GM12891 (cell line): ENCODE measurements at regions not wholly inside any gene's neighbourhood (a gene's known extent, or its start where the extent isn't known, plus 50 kb on each side); places are given as distances from the start of the nearest gene placed in this dataset.

Experiments used
- DNase-seq: peaks from one replicate; pipeline ENCODE4 v3.0.0; 2011; ENCODE audit warnings: low spot score; ENCODE audit not compliant: insufficient read length
- FAIRE-seq: peaks from 2 replicates; lab custom pipeline; 2011; peaks lifted over from hg19 to GRCh38; lab: Jason Lieb, UNC
- PAX5 ChIP-seq: IDR thresholded peaks from 2 replicates; pipeline ENCODE4 v1.6.1; 2011; ENCODE audit warnings: low read length, moderate library complexity, mild to moderate bottlenecking; ENCODE audit not compliant: insufficient read depth, severe bottlenecking
- POLR2A ChIP-seq: IDR thresholded peaks from 2 replicates; pipeline ENCODE4 v1.6.1; 2011; ENCODE audit warnings: low read depth, low read length, control low read depth
- POLR2AphosphoS5 ChIP-seq: IDR thresholded peaks from 2 replicates; pipeline ENCODE4 v1.6.1; 2011; ENCODE audit warnings: low read depth, low read length, control low read depth
- POU2F2 ChIP-seq: IDR thresholded peaks from 2 replicates; pipeline ENCODE4 v1.6.1; 2011; ENCODE audit warnings: low read depth, mild to moderate bottlenecking, control low read depth, low read length, moderate library complexity
- SPI1 ChIP-seq: IDR thresholded peaks from 2 replicates; pipeline ENCODE4 v1.6.1; 2011; ENCODE audit warnings: low read depth, low read length, control low read depth
- TAF1 ChIP-seq: IDR thresholded peaks from 2 replicates; pipeline ENCODE4 v1.6.1; 2011; ENCODE audit warnings: low read depth, low read length, control low read depth

DNA sequence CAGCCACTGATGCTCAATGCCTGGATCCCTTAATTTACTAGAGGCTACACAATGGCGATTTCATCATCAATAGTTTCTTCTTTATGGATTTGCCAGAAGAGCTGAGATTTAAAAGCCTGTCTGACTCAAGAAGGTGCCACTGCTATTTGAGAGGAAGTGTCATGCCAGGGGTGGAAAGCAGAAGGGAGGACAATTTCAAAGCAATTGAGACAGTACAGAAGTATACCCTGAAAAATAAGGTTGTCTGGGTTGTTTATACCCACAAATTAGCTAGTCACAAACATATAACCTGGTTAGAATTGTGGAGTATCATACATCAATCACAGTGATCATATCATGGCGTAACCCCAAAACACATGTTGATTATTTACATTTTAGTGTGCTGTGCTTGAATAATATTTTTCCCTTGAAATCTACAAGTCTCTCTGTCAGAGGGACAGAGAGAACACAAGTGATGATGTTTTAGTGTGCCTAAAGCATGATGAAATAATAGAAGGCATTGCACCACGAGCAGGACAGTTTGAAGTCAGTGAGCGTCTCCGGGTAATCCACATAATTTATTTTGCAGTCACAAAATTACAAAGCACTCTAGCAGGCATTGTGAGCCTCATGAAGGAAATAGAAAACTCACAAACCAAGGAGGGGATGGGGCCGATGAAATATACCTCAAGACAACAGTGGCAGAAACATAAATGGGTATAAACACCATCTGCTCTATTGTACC is 312.2 kb upstream of the SPRED2 start:
- TF ChIP-seq POLR2A (no peak), PAX5 (no peak), SPI1 (no peak)
- no peak for DNase-seq
- no peak for FAIRE-seq

DNA sequence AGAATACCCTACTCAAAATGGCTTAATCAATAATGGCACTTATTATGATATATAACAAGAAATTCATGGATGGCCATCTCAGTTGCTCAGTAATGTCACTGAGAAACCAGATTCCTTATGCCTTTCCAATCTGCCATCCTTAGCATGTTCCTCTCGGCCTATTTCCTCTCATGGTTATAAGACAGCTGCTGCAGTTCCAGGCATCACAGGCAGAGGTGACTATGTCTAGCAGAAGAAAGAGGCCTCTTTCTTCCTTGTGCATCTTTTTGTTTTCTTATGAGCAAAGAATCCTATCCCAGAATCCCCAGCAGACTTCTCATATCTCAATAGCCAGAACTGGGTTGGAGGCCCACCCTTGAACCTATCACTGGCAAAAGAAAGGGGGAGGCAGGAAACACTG is 310.6 kb upstream of the SPRED2 start:
- FAIRE-seq (no peak), DNase-seq (no peak)
- no peak for TF ChIP-seq POLR2A
- TF ChIP-seq PAX5 = no peak
- no peak for TF ChIP-seq TAF1
- no peak for TF ChIP-seq POU2F2
- no peak for TF ChIP-seq SPI1
- no peak for TF ChIP-seq POLR2AphosphoS5

DNA sequence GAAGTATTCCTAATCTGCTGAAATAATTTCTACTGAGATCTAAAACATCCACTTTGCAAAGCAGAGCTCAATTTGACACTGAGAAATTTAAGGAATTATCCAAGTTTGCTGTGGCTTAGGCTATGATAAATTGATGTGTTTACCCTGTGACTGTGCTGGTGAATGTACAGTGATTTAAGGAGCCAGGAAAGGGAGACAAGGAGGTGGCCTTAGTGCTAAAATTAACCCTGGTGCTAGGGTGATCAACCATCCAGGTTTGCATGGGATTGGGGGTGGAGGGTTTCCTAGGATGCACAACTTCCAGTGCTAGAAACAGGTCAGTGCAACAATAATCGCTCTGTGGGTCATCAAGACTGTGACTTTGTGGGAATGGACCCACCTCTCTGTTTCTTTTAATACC is 307.5 kb upstream of the SPRED2 start:
- no peak for TF ChIP-seq PAX5
- no peak for TF ChIP-seq POLR2A
- no peak for TF ChIP-seq POLR2AphosphoS5
- no peak for TF ChIP-seq TAF1
- TF ChIP-seq POU2F2 = no peak
- no peak for TF ChIP-seq SPI1
- DNase-seq = no peak
- no peak for FAIRE-seq

DNA sequence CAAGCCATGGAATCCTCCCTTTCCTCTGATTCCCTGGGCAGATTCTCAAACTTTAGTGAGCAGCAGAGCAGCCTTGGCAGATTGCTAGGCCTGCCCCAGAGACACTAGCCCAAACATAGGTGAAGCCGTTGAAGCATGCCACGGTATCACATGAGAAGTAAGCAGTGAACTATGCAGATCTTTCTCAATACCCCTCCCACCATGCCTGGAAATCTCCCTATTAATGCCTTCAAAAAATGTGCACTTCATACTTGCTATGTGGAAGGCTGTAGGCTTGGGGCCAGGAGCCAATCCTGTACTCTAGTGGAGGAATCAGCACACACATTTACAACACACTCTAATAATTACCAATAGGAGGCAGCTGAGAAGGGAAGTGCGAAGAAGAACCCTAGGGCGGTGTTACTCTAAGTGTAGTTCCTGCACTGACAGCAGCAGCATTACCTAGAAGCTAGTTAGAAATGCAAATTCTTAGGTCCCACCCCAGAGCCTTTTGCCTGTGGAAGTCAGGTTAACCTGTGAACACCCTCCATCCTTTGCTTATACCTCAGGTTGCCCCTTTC is 305.1 kb upstream of the SPRED2 start:
- no peak for DNase-seq
- no peak for TF ChIP-seq POU2F2
- TF ChIP-seq POLR2A = no peak
- no peak for TF ChIP-seq TAF1
- no peak for TF ChIP-seq PAX5
- no peak for TF ChIP-seq POLR2AphosphoS5
- TF ChIP-seq SPI1 = no peak
- FAIRE-seq = no peak

DNA sequence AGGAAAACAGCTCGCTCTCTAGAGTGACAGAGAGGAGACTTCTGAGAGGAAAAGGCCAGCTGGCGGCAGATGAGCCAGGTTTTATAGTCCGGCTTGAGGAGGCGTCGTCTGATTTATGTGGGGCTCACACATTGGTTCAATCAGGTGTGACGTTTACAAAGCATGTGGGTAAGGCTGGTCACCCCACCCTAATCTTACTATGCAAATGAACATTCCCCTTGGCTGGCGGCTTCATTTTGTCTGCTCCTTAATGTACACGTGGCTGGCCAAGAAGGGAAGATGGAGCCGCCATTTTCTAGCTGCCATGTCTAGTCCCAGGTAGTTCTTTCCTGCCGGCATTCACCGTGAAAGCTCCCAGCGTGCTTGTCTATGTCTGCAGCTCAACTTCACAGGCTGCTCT is 299.1 kb upstream of the SPRED2 start:
- TF ChIP-seq PAX5 = no peak
- DNase-seq (no peak), FAIRE-seq (no peak)

DNA sequence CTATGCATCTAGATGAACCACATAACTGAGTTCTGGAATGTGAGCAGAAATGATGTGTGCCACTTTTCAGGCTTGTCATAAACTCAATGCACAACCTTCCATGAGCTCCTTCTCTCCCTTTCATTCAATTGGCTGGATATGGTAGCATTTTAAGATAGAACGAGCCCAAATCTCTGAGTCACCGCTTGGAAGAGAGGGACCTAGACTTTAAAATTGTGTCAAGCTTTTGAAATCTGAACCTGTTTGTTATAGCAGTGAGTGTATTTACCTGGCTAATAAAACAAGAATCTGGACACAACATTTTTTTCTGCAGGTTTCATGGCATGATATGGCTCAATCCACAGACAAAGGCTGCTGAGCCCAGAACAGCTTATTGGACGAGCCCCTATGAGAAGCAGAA is 297.8 kb upstream of the SPRED2 start:
- no peak for FAIRE-seq
- TF ChIP-seq POU2F2 (no peak), POLR2AphosphoS5 (no peak), PAX5 (no peak), TAF1 (no peak), SPI1 (no peak), POLR2A (no peak)
- DNase-seq = no peak

DNA sequence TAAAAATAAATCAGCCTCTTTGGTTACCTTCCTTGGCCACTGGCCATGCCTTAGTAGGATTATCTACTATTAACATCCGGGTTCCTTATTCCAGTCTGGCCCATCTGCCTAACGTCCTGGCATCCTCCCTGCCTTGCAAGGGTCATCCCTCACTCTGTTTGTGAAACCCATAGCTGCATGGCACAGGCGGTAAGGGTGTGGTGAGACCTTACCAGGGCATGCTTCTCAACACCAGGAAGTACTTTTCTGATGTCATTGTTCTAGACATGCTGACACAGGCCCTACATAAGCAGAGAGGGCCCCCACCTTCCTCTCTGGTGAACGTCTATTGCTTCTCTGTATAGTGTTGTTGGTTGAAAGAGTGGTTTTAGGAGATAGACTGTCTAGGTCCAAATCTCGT is 296.8 kb upstream of the SPRED2 start:
- TF ChIP-seq POLR2AphosphoS5 = no peak
- TF ChIP-seq TAF1 = no peak
- TF ChIP-seq SPI1 = no peak
- no peak for TF ChIP-seq POU2F2
- no peak for TF ChIP-seq PAX5
- no peak for TF ChIP-seq POLR2A
- DNase-seq (no peak), FAIRE-seq (no peak)

DNA sequence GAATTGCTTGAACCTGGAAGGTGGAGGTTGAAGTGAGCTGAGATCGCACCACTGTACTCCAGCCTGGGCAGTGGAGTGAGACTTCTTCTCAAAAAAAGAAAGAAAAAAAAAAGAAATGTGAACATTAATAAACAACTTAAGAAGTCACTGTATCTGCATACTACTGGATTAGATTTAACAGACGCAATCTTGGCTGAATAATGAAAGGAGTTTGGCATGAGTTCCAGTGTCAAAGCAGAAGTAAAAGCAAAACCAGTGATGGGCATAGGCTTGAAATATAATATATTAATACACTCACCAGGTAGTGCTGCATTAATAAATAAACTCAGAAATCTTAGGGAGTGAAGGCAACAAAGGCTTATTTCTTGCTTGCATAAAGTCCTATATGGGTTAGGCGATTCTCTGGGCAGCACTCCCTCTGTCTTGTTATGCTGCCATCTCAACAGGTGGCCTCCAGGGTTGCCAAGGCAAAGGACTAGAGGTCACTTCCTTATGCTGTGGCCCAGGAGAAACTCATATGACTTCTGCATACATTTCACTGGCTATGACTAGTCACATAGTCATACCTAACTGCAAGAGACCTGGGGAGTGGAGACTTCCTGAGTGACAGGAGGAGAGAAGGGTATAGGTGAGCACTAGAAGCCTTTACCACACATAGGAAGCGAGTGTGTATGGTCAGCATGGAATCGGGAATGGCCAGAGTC is 296.2 kb upstream of the SPRED2 start:
- TF ChIP-seq POU2F2 = no peak
- TF ChIP-seq POLR2AphosphoS5 = no peak
- TF ChIP-seq TAF1 = no peak
- no peak for TF ChIP-seq PAX5
- FAIRE-seq (no peak), DNase-seq (no peak)

DNA sequence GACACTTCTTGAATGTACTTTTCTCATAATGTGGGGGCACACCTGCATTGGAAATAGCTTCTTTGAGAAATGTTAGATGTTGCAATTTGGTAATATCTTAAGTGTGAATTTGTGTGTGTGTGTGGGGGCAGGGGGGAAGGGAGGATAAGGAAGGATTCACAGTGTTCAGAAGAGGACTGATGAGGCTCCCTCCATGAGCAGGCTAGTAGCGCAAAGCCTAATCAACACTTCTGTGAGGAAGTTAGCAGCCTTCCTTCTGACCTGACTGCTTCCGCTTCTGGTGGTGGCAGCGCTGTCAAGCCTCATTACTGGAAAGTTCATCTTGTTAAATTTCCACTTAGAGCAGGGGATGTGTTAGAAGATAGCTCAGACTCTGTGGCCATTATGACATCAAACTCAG is 295.4 kb upstream of the SPRED2 start:
- FAIRE-seq (no peak), DNase-seq (no peak)
- no peak for TF ChIP-seq TAF1
- TF ChIP-seq PAX5 = no peak
- no peak for TF ChIP-seq POLR2AphosphoS5
- TF ChIP-seq POU2F2 = no peak
- no peak for TF ChIP-seq SPI1
- TF ChIP-seq POLR2A = no peak

DNA sequence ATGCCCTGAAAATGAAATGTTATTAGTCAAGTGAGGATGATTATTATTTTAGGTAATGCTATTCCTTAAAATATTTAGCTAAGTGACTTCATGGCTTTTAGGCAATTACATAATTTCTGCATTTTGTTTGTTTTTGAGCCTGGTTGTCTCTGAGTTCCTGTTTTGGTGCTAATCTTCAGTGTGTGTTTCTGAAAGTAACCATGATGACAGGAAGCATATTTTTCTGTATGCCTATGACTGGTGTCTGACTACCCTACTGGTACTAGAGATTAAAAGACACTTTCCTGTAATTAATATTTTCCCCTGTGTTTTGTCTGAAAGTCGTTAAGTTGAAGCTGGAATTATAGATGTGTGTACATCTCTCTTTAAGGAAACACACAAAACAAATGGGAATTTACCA is 295.0 kb upstream of the SPRED2 start:
- TF ChIP-seq POLR2A (no peak), POLR2AphosphoS5 (no peak), SPI1 (no peak), TAF1 (no peak), PAX5 (no peak), POU2F2 (no peak)
- no peak for DNase-seq
- FAIRE-seq = no peak
